T-helper 2 cell treated with Interferon-gamma antibody and Interleukin-4, amounts not matched to agents 5 μg/mL and 100 μg/mL, for 36 hours (primary cell): ENCODE measurements at regions not wholly inside any gene's neighbourhood (a gene's known extent, or its start where the extent isn't known, plus 50 kb on each side); places are given as distances from the start of the nearest gene placed in this dataset.

ENCODE experiments used
- DNase-seq: peaks from one replicate; pipeline ENCODE4 v3.0.0; 2021; ENCODE audit warnings: low spot score
- H3K27ac Mint-ChIP-seq: one replicate; pipeline ENCODE4 v1.8.0; 2021; ENCODE audit warnings: mild to moderate bottlenecking, mixed read lengths
- H3K27me3 Mint-ChIP-seq: one replicate; pipeline ENCODE4 v1.8.0; 2021; ENCODE audit warnings: low read depth, mixed read lengths
- H3K36me3 Mint-ChIP-seq: one replicate; pipeline ENCODE4 v1.8.0; 2021; ENCODE audit warnings: low read depth, mixed read lengths
- H3K4me1 Mint-ChIP-seq: one replicate; pipeline ENCODE4 v1.8.0; 2021; ENCODE audit warnings: low read depth, mixed read lengths
- H3K4me3 Mint-ChIP-seq: one replicate; pipeline ENCODE4 v1.8.0; 2022; ENCODE audit warnings: mild to moderate bottlenecking, moderate library complexity, mixed read lengths
- H3K9me3 Mint-ChIP-seq: one replicate; pipeline ENCODE4 v1.8.0; 2021; ENCODE audit warnings: mixed read lengths

DNA sequence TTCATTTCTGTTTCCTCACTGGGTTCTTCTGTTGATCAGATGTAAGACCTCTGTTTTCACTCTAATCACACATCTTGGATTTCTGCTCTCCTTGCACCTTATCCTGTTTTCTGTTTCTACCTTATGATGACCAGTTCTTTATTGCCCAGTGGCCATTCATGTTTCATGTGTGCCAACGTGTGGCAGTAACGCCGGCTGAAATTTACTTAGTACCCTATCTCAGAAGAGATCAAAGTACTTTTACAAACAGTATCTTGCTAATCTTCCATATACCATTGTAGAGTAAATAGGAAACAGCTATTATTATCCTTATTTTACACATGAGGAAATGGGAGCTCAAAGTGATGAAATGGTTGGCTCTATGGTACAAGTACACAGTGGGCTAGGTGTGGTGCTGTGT lies 74.0 kb downstream of the GATA3 start:
- Mint-ChIP-seq H3K27me3 (no peaks in the 10 kb centered on the region), H3K4me1 (peaks cover 45% of the 10 kb centered on the region), H3K27ac (no peak overlapping the region), H3K4me3 (no peak overlapping the region), H3K9me3 (no peaks in the 10 kb centered on the region), H3K36me3 (peaks cover 5% of the 10 kb centered on the region)
- DNase-seq: no peak

DNA sequence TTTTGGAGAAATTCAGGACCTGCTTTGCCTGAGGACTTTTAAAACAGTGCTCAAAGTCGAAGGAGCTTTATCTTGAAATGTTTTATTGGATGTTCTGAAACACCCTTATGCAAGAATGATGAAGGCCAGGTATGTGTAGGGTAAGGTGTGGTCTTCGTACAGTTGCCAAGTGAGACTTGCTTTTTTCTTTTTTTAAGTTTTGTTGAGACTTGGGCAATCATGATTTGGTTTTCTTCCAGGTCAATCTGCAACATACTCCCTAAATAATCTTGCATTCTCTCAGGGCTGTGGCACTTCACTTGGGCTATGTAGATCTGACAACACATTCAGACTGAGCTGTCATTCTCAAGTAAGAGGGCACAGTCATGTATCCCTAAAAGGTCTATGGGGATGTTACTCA lies 75.0 kb downstream of the GATA3 start:
- Mint-ChIP-seq H3K4me3 (no peak overlapping the region), H3K27me3 (no peaks in the 10 kb centered on the region), H3K36me3 (peaks cover 5% of the 10 kb centered on the region), H3K27ac (no peak overlapping the region), H3K4me1 (peaks cover 53% of the 10 kb centered on the region), H3K9me3 (no peaks in the 10 kb centered on the region)
- no peak for DNase-seq

DNA sequence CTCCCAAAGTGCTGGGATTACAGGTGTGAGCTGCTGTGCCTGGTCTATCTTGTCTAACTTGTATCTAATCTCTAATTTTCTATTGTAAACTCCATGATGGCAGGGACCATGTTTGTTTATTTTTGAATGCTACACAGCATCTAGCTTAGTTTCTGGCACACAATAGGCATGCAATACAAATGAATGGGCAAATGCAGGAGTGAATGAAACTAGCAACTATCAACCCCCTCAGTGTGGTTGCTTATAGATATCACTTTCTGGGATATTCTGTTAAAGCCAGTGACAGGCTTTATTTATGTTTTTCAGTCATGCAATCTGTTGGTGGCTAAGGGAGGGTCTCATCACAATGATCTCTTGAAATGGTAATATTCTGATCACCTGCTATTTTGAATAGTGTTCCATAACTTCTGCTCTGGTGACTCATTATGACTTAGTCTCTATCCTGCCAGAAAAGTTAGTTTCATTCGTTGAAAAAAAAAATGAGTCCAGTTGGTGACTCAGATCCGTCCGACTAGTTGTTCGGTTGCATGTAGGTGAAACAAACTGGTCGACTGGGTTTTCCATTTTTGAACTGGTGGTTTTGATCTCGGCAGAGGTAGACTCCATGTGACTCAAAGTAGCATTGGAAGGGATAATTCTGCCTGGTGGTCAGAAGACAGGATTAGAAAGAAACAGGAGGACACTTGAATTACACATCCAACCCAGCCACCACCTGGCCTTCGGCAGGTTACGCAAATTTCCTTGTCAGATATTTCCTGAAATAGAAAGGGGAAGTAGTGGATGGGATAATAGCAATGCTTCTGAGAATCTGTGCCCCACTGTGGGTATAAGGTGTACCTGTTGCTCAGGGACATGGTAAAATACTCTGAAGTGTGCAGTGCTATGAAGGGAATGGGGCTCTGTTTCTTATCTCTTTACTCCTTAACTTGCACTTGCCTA lies 76.8 kb downstream of the GATA3 start:
- peak overlapping the region; percentile 70 for H3K4me3 Mint-ChIP-seq
- H3K27ac Mint-ChIP-seq: peak overlapping the region; percentile 81

DNA sequence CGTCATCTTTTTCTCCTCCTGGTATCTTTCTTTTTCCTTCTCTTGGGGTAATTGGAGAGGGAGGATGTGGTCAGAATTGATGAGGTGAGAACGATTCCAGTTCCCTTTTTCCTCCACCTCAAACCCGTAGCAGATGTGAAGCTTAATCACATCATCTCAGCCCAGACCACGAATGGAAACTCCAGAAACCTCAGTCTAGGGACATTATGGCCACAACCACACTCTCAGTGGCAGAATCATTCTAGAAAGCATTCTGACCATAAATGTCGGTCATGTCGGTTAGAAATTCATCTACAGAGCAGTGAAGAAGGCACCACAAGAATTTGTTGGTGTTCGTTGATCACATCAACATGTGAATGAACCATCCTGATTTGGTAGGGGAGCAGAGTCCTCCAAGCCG lies 78.7 kb downstream of the GATA3 start:
- H3K27ac Mint-ChIP-seq: peak overlapping the region; percentile 87

More for the DNA sequence above, 76.8 kb downstream of the GATA3 start:
- peak; percentile 84 for DNase-seq
- Mint-ChIP-seq H3K9me3 (no peaks in the 10 kb centered on the region), H3K36me3 (peaks cover 5% of the 10 kb centered on the region), H3K27me3 (no peaks in the 10 kb centered on the region), H3K4me1 (peaks cover 59% of the 10 kb centered on the region)

DNA sequence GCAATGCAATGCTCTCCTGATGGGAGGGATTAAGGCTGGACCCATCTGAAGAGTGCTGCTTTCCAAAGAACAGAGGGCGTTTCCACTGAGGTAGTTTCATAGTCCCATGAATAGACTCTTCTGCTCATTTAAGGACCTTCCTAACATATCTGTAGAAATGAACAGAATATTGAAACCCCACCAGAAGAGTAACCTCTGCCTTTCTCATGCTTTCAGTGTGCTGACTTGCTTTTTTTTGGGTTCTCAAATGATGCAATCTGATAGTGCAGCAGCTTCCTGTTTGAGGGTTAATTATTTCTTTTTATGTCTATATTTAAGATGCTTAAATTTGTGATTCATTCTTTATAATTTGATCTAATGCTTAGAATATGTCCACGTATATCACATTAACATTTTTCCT lies 82.2 kb downstream of the GATA3 start:
- Mint-ChIP-seq H3K27ac (peak overlapping the region; percentile 99), H3K27me3 (no peaks in the 10 kb centered on the region), H3K9me3 (no peaks in the 10 kb centered on the region), H3K4me3 (peak overlapping the region; percentile 92), H3K4me1 (peaks cover 63% of the 10 kb centered on the region), H3K36me3 (peaks cover 2% of the 10 kb centered on the region)
- DNase-seq: peak; percentile 42

More for the DNA sequence above, 78.7 kb downstream of the GATA3 start:
- Mint-ChIP-seq H3K36me3 (peaks cover 2% of the 10 kb centered on the region), H3K9me3 (no peaks in the 10 kb centered on the region), H3K27me3 (no peaks in the 10 kb centered on the region), H3K4me1 (peaks cover 72% of the 10 kb centered on the region), H3K4me3 (peak overlapping the region; percentile 80)
- peak; percentile 86 for DNase-seq

DNA sequence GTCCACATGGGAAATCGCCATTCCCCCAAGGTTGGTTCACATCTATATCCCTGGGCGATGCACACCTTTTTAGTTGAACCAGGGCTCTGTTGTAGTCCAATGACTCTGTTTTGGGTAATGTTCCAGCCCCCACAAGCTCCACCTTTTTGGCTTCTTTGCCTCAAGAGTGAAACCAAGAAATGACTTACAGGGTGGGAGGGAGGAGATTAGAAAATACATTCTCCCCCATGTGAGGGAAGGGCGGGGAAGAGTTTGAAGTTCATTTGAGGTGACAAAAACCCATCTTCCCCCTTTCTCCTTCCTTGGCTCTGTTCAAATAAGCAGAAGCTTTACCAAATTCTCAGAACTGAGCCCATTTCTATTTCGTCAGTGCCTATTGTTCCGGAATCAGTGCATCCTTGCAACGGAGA lies 82.8 kb downstream of the GATA3 start:
- H3K4me1 Mint-ChIP-seq: peaks cover 57% of the 10 kb centered on the region
- H3K4me3 Mint-ChIP-seq: peak overlapping the region; percentile 92
- peak overlapping the region; percentile 99 for H3K27ac Mint-ChIP-seq
- peaks cover 2% of the 10 kb centered on the region for H3K36me3 Mint-ChIP-seq
- no peaks in the 10 kb centered on the region for H3K9me3 Mint-ChIP-seq
- H3K27me3 Mint-ChIP-seq: no peaks in the 10 kb centered on the region
- peak; percentile 76 for DNase-seq

DNA sequence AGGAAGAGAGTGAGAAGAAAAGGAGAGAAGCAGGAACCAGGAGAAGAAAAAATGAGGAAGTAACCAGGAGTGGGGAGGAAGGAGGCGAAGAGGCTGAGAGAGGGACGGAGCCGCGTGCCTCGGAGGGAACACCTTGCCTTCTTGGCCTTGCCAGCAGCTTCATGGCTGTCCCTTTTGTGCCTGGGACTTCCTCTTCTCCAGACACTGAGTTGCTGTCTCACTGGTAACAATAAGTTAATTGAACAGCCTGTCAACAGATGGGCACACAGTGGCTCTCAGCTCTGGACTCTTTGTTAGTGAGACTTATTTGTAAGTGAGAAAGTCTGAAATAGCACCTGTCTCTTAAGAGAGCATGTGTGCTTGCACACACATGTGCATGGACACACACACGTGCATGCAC lies 83.2 kb downstream of the GATA3 start:
- peak; percentile 44 for DNase-seq
- peaks cover 56% of the 10 kb centered on the region for H3K4me1 Mint-ChIP-seq
- no peaks in the 10 kb centered on the region for H3K27me3 Mint-ChIP-seq
- peak overlapping the region; percentile 99 for H3K27ac Mint-ChIP-seq
- peak overlapping the region; percentile 92 for H3K4me3 Mint-ChIP-seq
- no peaks in the 10 kb centered on the region for H3K9me3 Mint-ChIP-seq
- peaks cover 2% of the 10 kb centered on the region for H3K36me3 Mint-ChIP-seq

DNA sequence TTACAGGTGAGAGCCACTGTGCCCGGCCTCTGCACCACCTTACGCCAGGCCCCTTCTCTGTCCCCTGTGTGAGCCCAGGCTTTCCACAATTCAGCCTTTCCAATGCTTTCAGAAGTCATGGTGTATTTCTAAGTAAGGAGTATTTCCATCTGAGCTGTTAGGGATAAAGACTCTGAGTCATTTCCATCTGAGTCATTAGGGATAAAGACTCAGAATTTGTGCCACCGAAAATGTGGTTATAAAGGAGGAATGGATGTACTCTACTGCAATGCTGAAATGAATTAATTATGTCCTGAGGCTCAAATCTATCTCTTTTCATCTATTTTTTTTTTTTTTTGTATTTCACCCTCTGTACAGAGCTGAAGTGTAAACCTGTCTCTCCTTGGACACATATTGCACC lies 84.0 kb downstream of the GATA3 start:
- peak overlapping the region; percentile 92 for H3K4me3 Mint-ChIP-seq
- H3K36me3 Mint-ChIP-seq: peaks cover 2% of the 10 kb centered on the region
- DNase-seq: no peak
- peak overlapping the region; percentile 99 for H3K27ac Mint-ChIP-seq
- no peaks in the 10 kb centered on the region for H3K27me3 Mint-ChIP-seq
- no peaks in the 10 kb centered on the region for H3K9me3 Mint-ChIP-seq
- peaks cover 48% of the 10 kb centered on the region for H3K4me1 Mint-ChIP-seq

DNA sequence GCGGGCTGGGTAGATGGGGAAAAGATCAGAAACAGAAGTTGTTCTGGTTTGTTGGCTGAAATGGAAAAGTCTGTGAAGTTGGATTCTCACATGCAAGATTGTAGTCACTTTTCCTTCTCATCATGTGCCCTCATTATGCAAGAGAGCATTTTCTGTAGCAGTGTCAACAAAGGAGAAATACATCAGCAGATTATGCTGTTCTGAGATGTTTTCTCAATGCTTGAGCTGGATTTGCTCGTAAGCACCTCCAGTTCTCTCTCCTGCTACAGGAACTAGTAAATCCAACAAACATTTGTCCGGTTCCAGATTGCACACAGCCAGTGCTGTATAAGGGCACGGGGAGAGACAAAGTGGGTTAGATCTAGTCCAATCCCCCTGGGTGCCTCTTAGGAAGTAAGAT lies 90.0 kb downstream of the GATA3 start:
- Mint-ChIP-seq H3K4me1 (peaks cover 4% of the 10 kb centered on the region), H3K4me3 (no peak overlapping the region), H3K27me3 (no peaks in the 10 kb centered on the region), H3K9me3 (no peaks in the 10 kb centered on the region), H3K27ac (no peak overlapping the region), H3K36me3 (no peaks in the 10 kb centered on the region)
- no peak for DNase-seq

DNA sequence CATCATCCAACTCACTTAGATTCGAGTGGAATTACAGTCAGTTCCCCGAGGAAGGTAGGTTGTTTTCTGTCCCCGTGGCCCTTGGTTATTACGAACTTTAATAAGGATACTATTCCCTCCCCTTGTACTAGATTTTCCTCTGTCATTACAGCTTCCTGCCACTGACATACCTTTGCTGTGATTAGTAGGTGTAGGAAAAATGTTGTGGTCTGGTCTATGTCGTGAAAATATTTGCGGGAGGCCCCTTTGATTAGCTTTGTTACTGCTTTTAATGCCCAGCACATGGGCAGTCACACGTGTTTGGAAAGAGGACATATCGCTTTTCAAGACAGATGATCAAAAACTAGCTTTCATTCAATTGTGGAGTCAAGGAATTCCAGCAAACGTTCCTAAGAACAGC lies 92.2 kb downstream of the GATA3 start:
- no peak overlapping the region for H3K27ac Mint-ChIP-seq
- DNase-seq: no peak
- H3K27me3 Mint-ChIP-seq: no peaks in the 10 kb centered on the region
- no peak overlapping the region for H3K4me3 Mint-ChIP-seq
- H3K4me1 Mint-ChIP-seq: peaks cover 2% of the 10 kb centered on the region
- no peaks in the 10 kb centered on the region for H3K36me3 Mint-ChIP-seq
- no peaks in the 10 kb centered on the region for H3K9me3 Mint-ChIP-seq

DNA sequence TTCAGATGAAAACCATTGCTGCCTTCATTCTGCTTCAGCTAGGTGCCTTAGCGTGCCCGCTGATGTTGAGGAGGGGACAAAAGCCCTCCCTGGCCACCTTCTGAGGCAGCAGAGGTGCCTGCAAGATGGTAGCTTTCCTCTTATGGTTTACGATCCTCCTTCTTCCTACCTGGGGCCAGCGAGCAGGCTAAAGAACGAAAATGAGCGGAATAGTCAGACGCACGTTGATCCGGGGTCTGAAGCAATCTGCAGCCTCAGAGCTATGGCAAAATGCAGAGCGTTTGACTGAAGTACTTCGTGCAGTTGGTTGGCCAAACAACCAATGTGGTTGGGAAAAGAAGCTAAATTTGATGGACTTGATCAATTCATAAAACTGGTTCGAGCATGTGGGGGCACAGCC lies 95.5 kb downstream of the GATA3 start:
- H3K9me3 Mint-ChIP-seq: no peaks in the 10 kb centered on the region
- DNase-seq: no peak
- H3K4me1 Mint-ChIP-seq: peaks cover 10% of the 10 kb centered on the region
- no peak overlapping the region for H3K27ac Mint-ChIP-seq
- H3K36me3 Mint-ChIP-seq: no peaks in the 10 kb centered on the region
- no peaks in the 10 kb centered on the region for H3K27me3 Mint-ChIP-seq
- H3K4me3 Mint-ChIP-seq: no peak overlapping the region

DNA sequence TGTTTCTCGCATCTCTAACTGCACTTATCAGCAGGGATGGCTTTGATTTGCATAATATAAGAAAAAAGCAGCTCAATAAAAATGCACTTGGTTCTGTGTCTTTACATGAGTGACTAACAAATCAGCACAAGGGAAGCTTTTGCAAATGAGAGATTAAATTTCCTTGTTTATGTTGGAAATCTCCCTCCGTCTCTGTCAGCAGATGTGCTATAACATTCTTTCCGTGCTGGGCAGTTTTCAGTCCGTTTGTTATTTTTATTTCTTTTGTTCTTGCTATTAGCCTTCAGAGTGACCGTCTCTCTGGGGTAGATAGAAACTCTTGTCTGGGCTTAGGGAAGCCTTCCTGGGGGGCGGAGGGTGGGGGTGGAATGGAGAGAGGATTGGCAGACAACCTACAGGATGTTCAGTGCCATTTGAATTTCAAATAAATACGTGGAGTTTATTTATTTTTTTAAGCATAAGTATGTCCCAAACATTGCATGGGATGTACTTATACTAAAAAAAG lies 96.0 kb downstream of the GATA3 start:
- DNase-seq: no peak
- H3K4me1 Mint-ChIP-seq: peaks cover 10% of the 10 kb centered on the region

DNA sequence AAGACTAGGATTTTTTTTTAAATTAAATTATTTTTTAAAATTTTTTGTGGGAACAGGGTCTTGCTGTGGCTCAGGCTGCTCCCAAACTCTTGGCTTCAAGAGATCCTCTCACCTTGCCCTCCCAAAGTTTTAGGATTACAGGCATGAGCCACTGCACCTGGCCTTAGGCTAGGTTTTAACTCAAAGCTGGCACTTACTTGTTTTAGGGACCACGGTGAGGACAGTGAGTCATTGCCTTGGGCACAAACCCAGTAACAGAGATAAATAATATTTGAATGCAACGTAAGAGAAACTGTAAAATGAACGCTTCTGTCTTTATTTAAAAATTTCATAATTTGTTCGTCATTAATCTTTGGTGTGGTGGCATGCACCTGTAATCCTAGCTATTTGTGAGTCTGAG lies 96.6 kb downstream of the GATA3 start:
- no peaks in the 10 kb centered on the region for H3K36me3 Mint-ChIP-seq
- H3K4me3 Mint-ChIP-seq: no peak overlapping the region
- peaks cover 10% of the 10 kb centered on the region for H3K4me1 Mint-ChIP-seq
- no peaks in the 10 kb centered on the region for H3K27me3 Mint-ChIP-seq
- H3K9me3 Mint-ChIP-seq: no peaks in the 10 kb centered on the region
- DNase-seq: no peak
- H3K27ac Mint-ChIP-seq: no peak overlapping the region

More for the DNA sequence above, 96.0 kb downstream of the GATA3 start:
- Mint-ChIP-seq H3K9me3 (no peaks in the 10 kb centered on the region), H3K27me3 (no peaks in the 10 kb centered on the region), H3K27ac (no peak overlapping the region), H3K4me3 (no peak overlapping the region), H3K36me3 (no peaks in the 10 kb centered on the region)

DNA sequence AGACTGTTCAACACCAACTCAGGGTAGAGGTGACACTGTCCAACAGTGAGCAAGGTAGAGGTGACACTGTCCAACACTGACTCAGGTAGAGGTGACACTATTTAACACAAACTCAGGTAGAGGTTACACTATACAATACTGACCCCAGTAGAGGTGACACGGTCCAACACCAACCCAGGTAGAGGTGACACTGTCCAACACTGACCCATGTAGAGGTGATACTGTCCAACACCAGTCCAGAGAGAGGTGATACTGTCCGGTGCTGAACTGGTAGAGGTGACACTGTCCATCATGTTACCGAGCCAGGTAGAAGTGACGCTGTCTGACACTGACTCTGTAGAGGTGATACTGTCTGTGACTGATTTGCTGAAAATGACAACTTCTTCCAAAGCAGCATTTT lies 102.4 kb downstream of the GATA3 start:
- Mint-ChIP-seq H3K9me3 (peaks cover 6% of the 10 kb centered on the region), H3K4me3 (no peak overlapping the region), H3K27me3 (no peaks in the 10 kb centered on the region)

More for the DNA sequence above, 102.4 kb downstream of the GATA3 start:
- no peak for DNase-seq
- Mint-ChIP-seq H3K27ac (no peak overlapping the region), H3K36me3 (no peaks in the 10 kb centered on the region), H3K4me1 (peaks cover 17% of the 10 kb centered on the region)
